ENCODE measurements at regions not wholly inside any gene's neighbourhood (a gene's known extent, or its start where the extent isn't known, plus 50 kb on each side); places are given as distances from the start of the nearest gene placed in this dataset.

- no peak for DNase-seq
- Histone ChIP-seq H3K36me3 (ENCODE audit: control insufficient read depth, insufficient read depth, low read length) (no peaks in the 10 kb centered on the region), H3K9me3 (replicated peaks; ENCODE audit: control insufficient read depth, low read depth, low read length) (no peaks in the 10 kb centered on the region), H3K4me3 (ENCODE audit: low read length) (no peak overlapping the region), H3K4me1 (ENCODE audit: control insufficient read depth, insufficient read depth, low read length) (no peaks in the 10 kb centered on the region), H3K27me3 (ENCODE audit: control insufficient read depth, insufficient read depth, low read length) (no peaks in the 10 kb centered on the region), H3K27ac (ENCODE audit: low read length) (no peak overlapping the region)
Measured at GRCh38 chr18:60049172-60049571, 149.4 kb downstream of the PMAIP1 start.

- DNase-seq: no peak
- no peak overlapping the region for H3K27ac ChIP-seq (ENCODE audit: low read length)
Measured at GRCh38 chr18:60047556-60047955, 147.8 kb downstream of the PMAIP1 start.

GRCh38 chr18:60044290-60045006 is 144.7 kb downstream of the PMAIP1 start:
- no peak overlapping the region for H3K4me3 ChIP-seq (ENCODE audit: low read length)
- no peaks in the 10 kb centered on the region for H3K27me3 ChIP-seq (ENCODE audit: control insufficient read depth, insufficient read depth, low read length)
- no peak for DNase-seq
- WGBS (ENCODE audit: insufficient coverage): 35% methylated on average over 2 of the region's 2 CpGs
- no peaks in the 10 kb centered on the region for H3K36me3 ChIP-seq (ENCODE audit: control insufficient read depth, insufficient read depth, low read length)
- no peak overlapping the region for H3K27ac ChIP-seq (ENCODE audit: low read length)
- no peaks in the 10 kb centered on the region for H3K4me1 ChIP-seq (ENCODE audit: control insufficient read depth, insufficient read depth, low read length)
- H3K9me3 ChIP-seq (replicated peaks; ENCODE audit: control insufficient read depth, low read depth, low read length): no peaks in the 10 kb centered on the region

More at GRCh38 chr18:60047556-60047955, 147.8 kb downstream of the PMAIP1 start:
- H3K4me1 ChIP-seq (ENCODE audit: control insufficient read depth, insufficient read depth, low read length): no peaks in the 10 kb centered on the region
- H3K27me3 ChIP-seq (ENCODE audit: control insufficient read depth, insufficient read depth, low read length): no peaks in the 10 kb centered on the region
- H3K36me3 ChIP-seq (ENCODE audit: control insufficient read depth, insufficient read depth, low read length): no peaks in the 10 kb centered on the region
- no peaks in the 10 kb centered on the region for H3K9me3 ChIP-seq (replicated peaks; ENCODE audit: control insufficient read depth, low read depth, low read length)
- H3K4me3 ChIP-seq (ENCODE audit: low read length): no peak overlapping the region

GRCh38 chr18:60040971-60041370 is 141.2 kb downstream of the PMAIP1 start:
- DNase-seq: no peak
- no peaks in the 10 kb centered on the region for H3K27me3 ChIP-seq (ENCODE audit: control insufficient read depth, insufficient read depth, low read length)
- H3K4me3 ChIP-seq (ENCODE audit: low read length): no peak overlapping the region
- H3K4me1 ChIP-seq (ENCODE audit: control insufficient read depth, insufficient read depth, low read length): no peaks in the 10 kb centered on the region
- no CpG with 5 or more reads among the region's 1 CpG for WGBS (ENCODE audit: insufficient coverage)
- H3K36me3 ChIP-seq (ENCODE audit: control insufficient read depth, insufficient read depth, low read length): no peaks in the 10 kb centered on the region
- no peak overlapping the region for H3K27ac ChIP-seq (ENCODE audit: low read length)
- H3K9me3 ChIP-seq (replicated peaks; ENCODE audit: control insufficient read depth, low read depth, low read length): no peaks in the 10 kb centered on the region

GRCh38 chr18:60038731-60039130 is 138.9 kb downstream of the PMAIP1 start:
- H3K27ac ChIP-seq (ENCODE audit: low read length): no peak overlapping the region
- no peaks in the 10 kb centered on the region for H3K27me3 ChIP-seq (ENCODE audit: control insufficient read depth, insufficient read depth, low read length)
- H3K4me1 ChIP-seq (ENCODE audit: control insufficient read depth, insufficient read depth, low read length): no peaks in the 10 kb centered on the region
- H3K9me3 ChIP-seq (replicated peaks; ENCODE audit: control insufficient read depth, low read depth, low read length): no peaks in the 10 kb centered on the region
- DNase-seq: no peak
- H3K4me3 ChIP-seq (ENCODE audit: low read length): no peak overlapping the region
- H3K36me3 ChIP-seq (ENCODE audit: control insufficient read depth, insufficient read depth, low read length): no peaks in the 10 kb centered on the region

GRCh38 chr18:60027397-60027796 is 127.6 kb downstream of the PMAIP1 start:
- Histone ChIP-seq H3K4me1 (ENCODE audit: control insufficient read depth, insufficient read depth, low read length) (no peaks in the 10 kb centered on the region), H3K4me3 (ENCODE audit: low read length) (no peak overlapping the region), H3K27me3 (ENCODE audit: control insufficient read depth, insufficient read depth, low read length) (no peaks in the 10 kb centered on the region), H3K9me3 (replicated peaks; ENCODE audit: control insufficient read depth, low read depth, low read length) (no peaks in the 10 kb centered on the region), H3K36me3 (ENCODE audit: control insufficient read depth, insufficient read depth, low read length) (no peaks in the 10 kb centered on the region), H3K27ac (ENCODE audit: low read length) (no peak overlapping the region)
- no peak for DNase-seq
- 50% methylated on average over 1 of the region's 2 CpGs for WGBS (ENCODE audit: insufficient coverage)

- Histone ChIP-seq H3K4me3 (ENCODE audit: low read length) (no peak overlapping the region), H3K27me3 (ENCODE audit: control insufficient read depth, insufficient read depth, low read length) (no peaks in the 10 kb centered on the region), H3K4me1 (ENCODE audit: control insufficient read depth, insufficient read depth, low read length) (no peaks in the 10 kb centered on the region), H3K9me3 (replicated peaks; ENCODE audit: control insufficient read depth, low read depth, low read length) (no peaks in the 10 kb centered on the region), H3K36me3 (ENCODE audit: control insufficient read depth, insufficient read depth, low read length) (no peaks in the 10 kb centered on the region), H3K27ac (ENCODE audit: low read length) (no peak overlapping the region)
- peak; percentile 11 for DNase-seq
Measured at GRCh38 chr18:60024857-60025256, 125.1 kb downstream of the PMAIP1 start.

GRCh38 chr18:60024345-60024744 is 124.5 kb downstream of the PMAIP1 start:
- DNase-seq: no peak
- H3K9me3 ChIP-seq (replicated peaks; ENCODE audit: control insufficient read depth, low read depth, low read length): no peaks in the 10 kb centered on the region
- no CpG with 5 or more reads among the region's 3 CpGs for WGBS (ENCODE audit: insufficient coverage)
- no peaks in the 10 kb centered on the region for H3K4me1 ChIP-seq (ENCODE audit: control insufficient read depth, insufficient read depth, low read length)
- no peak overlapping the region for H3K4me3 ChIP-seq (ENCODE audit: low read length)
- no peaks in the 10 kb centered on the region for H3K27me3 ChIP-seq (ENCODE audit: control insufficient read depth, insufficient read depth, low read length)
- no peaks in the 10 kb centered on the region for H3K36me3 ChIP-seq (ENCODE audit: control insufficient read depth, insufficient read depth, low read length)
- no peak overlapping the region for H3K27ac ChIP-seq (ENCODE audit: low read length)

GRCh38 chr18:60022671-60023276 is 123.0 kb downstream of the PMAIP1 start:
- H3K9me3 ChIP-seq (replicated peaks; ENCODE audit: control insufficient read depth, low read depth, low read length): no peaks in the 10 kb centered on the region
- DNase-seq: no peak
- H3K27ac ChIP-seq (ENCODE audit: low read length): no peak overlapping the region
- H3K27me3 ChIP-seq (ENCODE audit: control insufficient read depth, insufficient read depth, low read length): no peaks in the 10 kb centered on the region
- H3K4me1 ChIP-seq (ENCODE audit: control insufficient read depth, insufficient read depth, low read length): no peaks in the 10 kb centered on the region
- WGBS (ENCODE audit: insufficient coverage): 100% methylated on average over 2 of the region's 2 CpGs
- no peak overlapping the region for H3K4me3 ChIP-seq (ENCODE audit: low read length)
- no peaks in the 10 kb centered on the region for H3K36me3 ChIP-seq (ENCODE audit: control insufficient read depth, insufficient read depth, low read length)

GRCh38 chr18:60021556-60021955 is 121.8 kb downstream of the PMAIP1 start:
- H3K4me3 ChIP-seq (ENCODE audit: low read length): no peak overlapping the region
- no peak for DNase-seq
- H3K27me3 ChIP-seq (ENCODE audit: control insufficient read depth, insufficient read depth, low read length): no peaks in the 10 kb centered on the region
- H3K27ac ChIP-seq (ENCODE audit: low read length): no peak overlapping the region
- H3K9me3 ChIP-seq (replicated peaks; ENCODE audit: control insufficient read depth, low read depth, low read length): no peaks in the 10 kb centered on the region
- no peaks in the 10 kb centered on the region for H3K36me3 ChIP-seq (ENCODE audit: control insufficient read depth, insufficient read depth, low read length)
- H3K4me1 ChIP-seq (ENCODE audit: control insufficient read depth, insufficient read depth, low read length): no peaks in the 10 kb centered on the region

All from muscle of leg (tissue), 3 donors.